HL-60 (cell line): ENCODE measurements at regions not wholly inside any gene's neighbourhood (a gene's known extent, or its start where the extent isn't known, plus 50 kb on each side); places are given as distances from the start of the nearest gene placed in this dataset.

Experiments used
- GABPA ChIP-seq: IDR thresholded peaks from 2 replicates; pipeline ENCODE4 v1.6.1; 2012; ENCODE audit warnings: low read depth
- POLR2AphosphoS5 ChIP-seq: IDR thresholded peaks from 2 replicates; pipeline ENCODE4 v1.6.1; 2012; ENCODE audit warnings: low read depth
- TF ChIP-seq, protein P1 (sequence below): IDR thresholded peaks from 2 replicates; pipeline ENCODE4 v1.6.1; 2012; ENCODE audit warnings: low read depth; ENCODE audit not compliant: insufficient replicate concordance

- TF ChIP-seq POLR2AphosphoS5, result no peak
- TF ChIP-seq GABPA, result no peak
- TF ChIP-seq, protein P1, sequence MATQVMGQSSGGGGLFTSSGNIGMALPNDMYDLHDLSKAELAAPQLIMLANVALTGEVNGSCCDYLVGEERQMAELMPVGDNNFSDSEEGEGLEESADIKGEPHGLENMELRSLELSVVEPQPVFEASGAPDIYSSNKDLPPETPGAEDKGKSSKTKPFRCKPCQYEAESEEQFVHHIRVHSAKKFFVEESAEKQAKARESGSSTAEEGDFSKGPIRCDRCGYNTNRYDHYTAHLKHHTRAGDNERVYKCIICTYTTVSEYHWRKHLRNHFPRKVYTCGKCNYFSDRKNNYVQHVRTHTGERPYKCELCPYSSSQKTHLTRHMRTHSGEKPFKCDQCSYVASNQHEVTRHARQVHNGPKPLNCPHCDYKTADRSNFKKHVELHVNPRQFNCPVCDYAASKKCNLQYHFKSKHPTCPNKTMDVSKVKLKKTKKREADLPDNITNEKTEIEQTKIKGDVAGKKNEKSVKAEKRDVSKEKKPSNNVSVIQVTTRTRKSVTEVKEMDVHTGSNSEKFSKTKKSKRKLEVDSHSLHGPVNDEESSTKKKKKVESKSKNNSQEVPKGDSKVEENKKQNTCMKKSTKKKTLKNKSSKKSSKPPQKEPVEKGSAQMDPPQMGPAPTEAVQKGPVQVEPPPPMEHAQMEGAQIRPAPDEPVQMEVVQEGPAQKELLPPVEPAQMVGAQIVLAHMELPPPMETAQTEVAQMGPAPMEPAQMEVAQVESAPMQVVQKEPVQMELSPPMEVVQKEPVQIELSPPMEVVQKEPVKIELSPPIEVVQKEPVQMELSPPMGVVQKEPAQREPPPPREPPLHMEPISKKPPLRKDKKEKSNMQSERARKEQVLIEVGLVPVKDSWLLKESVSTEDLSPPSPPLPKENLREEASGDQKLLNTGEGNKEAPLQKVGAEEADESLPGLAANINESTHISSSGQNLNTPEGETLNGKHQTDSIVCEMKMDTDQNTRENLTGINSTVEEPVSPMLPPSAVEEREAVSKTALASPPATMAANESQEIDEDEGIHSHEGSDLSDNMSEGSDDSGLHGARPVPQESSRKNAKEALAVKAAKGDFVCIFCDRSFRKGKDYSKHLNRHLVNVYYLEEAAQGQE, result no peak
These were observed 724.2 kb downstream of the SORCS1 start for GRCh38 chr10:106440355-106440754.
